ENCODE measurements at regions not wholly inside any gene's neighbourhood (a gene's known extent, or its start where the extent isn't known, plus 50 kb on each side); places are given as distances from the start of the nearest gene placed in this dataset.
A peak's percentile ranks its signal among the peaks of the same experiment; 100 is the strongest.

- Histone ChIP-seq H3K9me3 (ENCODE audit: severe bottlenecking) (peaks cover 16% of the 10 kb centered on the region), H3K27me3 (ENCODE audit: insufficient read depth, low read depth, severe bottlenecking) (no peaks in the 10 kb centered on the region), H3K4me3 (ENCODE audit: low read depth, low read length) (no peak overlapping the region), H3K27ac (peak overlapping the region; percentile 44), H3K36me3 (no peaks in the 10 kb centered on the region)
- TF ChIP-seq CTCF (IDR thresholded peaks at IDR 0.05; ENCODE audit: low read depth, low read length): no peak
- DNase-seq: peak; percentile 70
These were observed 58.6 kb upstream of the NUDT7 start for GRCh38 chr16:77663711-77664110.

- H3K27me3 ChIP-seq (ENCODE audit: insufficient read depth, low read depth, severe bottlenecking): no peaks in the 10 kb centered on the region
- no peak for TF ChIP-seq CTCF (IDR thresholded peaks at IDR 0.05; ENCODE audit: low read depth, low read length)
- no peaks in the 10 kb centered on the region for H3K36me3 ChIP-seq
- H3K4me3 ChIP-seq (ENCODE audit: low read depth, low read length): no peak overlapping the region
- no peak for DNase-seq
- H3K27ac ChIP-seq: no peak overlapping the region
- H3K9me3 ChIP-seq (ENCODE audit: severe bottlenecking): peaks cover 13% of the 10 kb centered on the region
These were observed 55.5 kb upstream of the NUDT7 start for GRCh38 chr16:77666771-77667170.

- Histone ChIP-seq H3K4me3 (ENCODE audit: low read depth, low read length) (no peak overlapping the region), H3K27me3 (ENCODE audit: insufficient read depth, low read depth, severe bottlenecking) (no peaks in the 10 kb centered on the region), H3K27ac (no peak overlapping the region), H3K36me3 (no peaks in the 10 kb centered on the region), H3K9me3 (ENCODE audit: severe bottlenecking) (peaks cover under 1% of the 10 kb centered on the region)
- no peak for TF ChIP-seq CTCF (IDR thresholded peaks at IDR 0.05; ENCODE audit: low read depth, low read length)
- DNase-seq: no peak
These were observed 54.1 kb upstream of the NUDT7 start for GRCh38 chr16:77668201-77668600.

GRCh38 chr16:77669057-77669456, 53.3 kb upstream of the NUDT7 start:
- DNase-seq: no peak
- no peak overlapping the region for H3K4me3 ChIP-seq (ENCODE audit: low read depth, low read length)
- no peaks in the 10 kb centered on the region for H3K9me3 ChIP-seq (ENCODE audit: severe bottlenecking)
- H3K27me3 ChIP-seq (ENCODE audit: insufficient read depth, low read depth, severe bottlenecking): no peaks in the 10 kb centered on the region
- no peaks in the 10 kb centered on the region for H3K36me3 ChIP-seq
- TF ChIP-seq CTCF (IDR thresholded peaks at IDR 0.05; ENCODE audit: low read depth, low read length): no peak
- no peak overlapping the region for H3K27ac ChIP-seq

Measured in WERI-Rb-1 (cell line).